MV-4-11 (cell line): ENCODE measurements at regions not wholly inside any gene's neighbourhood (a gene's known extent, or its start where the extent isn't known, plus 50 kb on each side); places are given as distances from the start of the nearest gene placed in this dataset.
"Not testable (repeated sequence)": the region's sequence is repeated elsewhere in the genome, so short reads cannot be mapped to it uniquely, and the experiment has no call there.

ENCODE experiments used
- DNase-seq: peaks from one replicate; lab custom pipeline; 2025; lab: John Stamatoyannopoulos, UW

DNA sequence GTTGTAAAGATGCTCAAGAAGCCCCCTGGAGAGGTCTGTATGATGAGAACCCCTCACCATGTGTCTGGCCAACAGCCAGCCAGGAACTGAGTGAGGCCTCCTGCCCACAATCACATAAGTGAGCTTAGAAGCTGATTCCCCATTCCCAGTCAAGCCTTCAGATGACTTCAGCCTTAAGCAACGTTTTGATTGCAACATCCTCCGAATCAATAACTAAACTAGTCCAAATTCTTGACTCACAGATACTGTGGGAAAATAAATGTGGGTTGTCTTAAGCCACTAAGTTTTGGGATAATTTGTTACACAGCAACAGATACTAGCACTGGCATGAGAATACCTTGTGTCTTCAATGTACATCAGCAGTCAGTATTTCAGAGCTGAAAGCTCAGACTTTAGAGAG lies 54.5 kb upstream of the HS3ST4 start:
- DNase-seq, result no peak

GRCh38 chr16:25636662-25637061 lies 55.1 kb upstream of the HS3ST4 start:
- no peak for DNase-seq

GRCh38 chr16:25635454-25635853 lies 56.3 kb upstream of the HS3ST4 start:
- DNase-seq, result no peak

DNA sequence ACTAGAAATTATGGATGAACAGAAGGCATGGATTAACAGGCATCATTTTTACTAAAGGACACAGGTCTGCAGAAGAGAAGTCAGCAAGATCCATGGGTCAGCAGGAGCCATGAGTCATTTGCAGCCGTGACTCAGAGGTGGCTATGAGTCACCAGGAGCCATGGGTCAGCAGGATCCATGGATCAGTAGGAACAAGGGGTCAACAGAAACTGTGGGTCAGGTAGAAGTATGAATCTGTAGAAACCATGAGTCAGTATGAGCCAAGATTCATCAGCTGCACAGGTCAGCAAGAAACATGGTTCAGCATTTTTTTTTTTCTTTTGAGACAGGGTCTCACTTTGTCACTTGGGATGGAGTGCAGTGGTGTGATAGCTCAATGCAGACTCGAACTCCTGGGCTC lies 58.2 kb upstream of the HS3ST4 start:
- DNase-seq, result no peak

GRCh38 chr16:25628766-25629165 lies 63.0 kb upstream of the HS3ST4 start:
- no peak for DNase-seq

GRCh38 chr16:25627641-25628040 lies 64.1 kb upstream of the HS3ST4 start:
- no peak for DNase-seq

DNA sequence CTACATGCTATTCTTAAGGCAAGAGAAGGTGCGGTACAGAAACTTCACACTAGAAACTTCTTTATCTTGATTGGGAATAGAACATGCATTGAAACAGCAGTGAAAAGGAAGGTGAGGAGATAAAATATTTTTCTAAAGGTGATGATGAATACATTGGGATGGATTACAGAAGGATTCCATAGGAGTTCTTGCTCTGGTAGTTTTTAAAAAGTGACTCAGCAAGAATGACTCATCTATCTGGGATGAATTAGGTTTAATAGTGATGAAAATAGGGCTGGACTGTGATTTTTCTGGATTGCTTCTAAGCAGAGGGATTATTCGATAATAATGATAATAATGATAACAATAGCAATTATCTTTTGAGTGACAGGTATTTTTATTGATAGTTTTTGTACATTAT lies 65.6 kb upstream of the HS3ST4 start:
- no peak for DNase-seq

DNA sequence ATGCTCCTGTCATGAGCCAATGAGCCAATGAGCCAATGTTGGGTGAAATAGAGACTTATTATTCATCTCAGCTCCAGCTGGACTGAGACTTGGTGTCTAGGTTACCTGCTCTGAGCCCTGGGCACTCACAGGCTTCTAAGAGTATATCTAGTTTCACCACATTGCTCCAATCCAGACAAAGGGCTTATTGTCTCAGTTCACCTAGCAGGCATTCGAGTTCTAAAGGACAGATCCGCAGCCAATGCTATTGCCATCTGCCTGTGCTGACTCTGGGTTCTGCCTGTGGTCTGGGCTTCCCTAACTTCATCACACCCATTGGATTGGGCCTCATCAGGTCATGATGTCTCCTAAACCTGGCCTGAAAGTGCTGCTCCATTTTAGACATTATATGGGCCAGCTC lies 66.1 kb upstream of the HS3ST4 start:
- no peak for DNase-seq

DNA sequence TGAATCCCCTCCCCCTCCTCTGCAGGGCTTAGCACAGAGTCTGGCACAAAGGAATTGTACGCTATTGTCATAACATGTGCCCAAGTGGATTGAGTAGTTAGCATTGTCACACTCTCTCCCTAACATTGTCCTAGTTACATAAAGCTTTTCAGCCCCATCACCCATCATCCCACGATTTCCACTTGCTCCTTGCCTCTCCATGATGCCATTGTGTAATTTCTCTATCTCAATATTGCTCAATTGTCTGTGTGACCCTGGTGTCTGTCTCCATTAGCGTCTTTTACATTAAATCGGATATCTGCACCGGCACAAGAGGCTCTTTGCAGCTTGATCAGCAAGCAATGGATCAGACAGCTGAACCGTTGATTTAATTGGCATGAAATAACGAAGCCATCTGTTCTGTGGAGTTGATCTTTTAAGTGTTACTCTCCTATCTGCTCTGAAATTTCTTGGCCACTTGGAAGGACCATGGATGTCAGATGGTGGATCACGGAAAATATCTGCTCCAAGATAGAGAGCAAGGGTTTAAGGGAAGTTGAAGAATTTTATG lies 77.0 kb upstream of the HS3ST4 start:
- DNase-seq, result no peak

DNA sequence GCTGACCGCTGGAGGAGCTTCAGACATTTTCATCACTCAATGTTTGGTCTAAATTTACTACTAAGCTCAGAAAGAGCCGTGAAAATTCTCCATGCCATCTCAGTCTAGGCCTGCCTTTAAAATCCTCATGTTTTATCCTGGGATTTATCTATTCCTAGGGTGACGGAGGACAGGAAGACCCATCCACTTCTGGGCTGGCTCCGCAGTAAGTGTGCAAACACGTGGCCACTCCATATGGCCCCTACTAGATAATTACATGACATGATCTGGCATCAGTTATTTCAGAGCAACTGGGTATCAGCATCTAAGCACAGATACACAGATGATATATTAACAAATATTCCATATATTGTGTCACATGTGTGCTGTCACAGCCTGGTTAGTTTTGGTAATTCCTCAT lies 77.8 kb upstream of the HS3ST4 start:
- DNase-seq, result no peak

DNA sequence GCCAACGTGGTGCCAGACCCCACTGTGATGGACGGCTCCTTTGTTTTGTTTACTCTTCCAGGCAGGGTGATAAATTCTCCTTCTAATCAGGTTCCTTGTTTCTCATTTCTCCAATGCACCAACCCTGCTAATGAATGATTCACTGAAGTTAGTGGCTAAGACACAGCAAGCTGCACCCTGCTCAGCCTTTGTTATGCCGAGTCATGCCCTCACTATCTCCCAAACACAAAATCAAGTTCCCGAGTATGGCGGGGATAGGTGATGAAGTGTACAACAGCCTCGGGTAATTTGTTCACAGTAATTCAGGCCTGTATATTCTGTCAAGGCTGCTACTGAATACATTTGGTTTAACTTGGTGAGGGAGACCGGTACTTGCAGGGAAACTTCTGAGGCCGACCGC lies 83.8 kb upstream of the HS3ST4 start:
- no peak for DNase-seq

- no peak for DNase-seq
Measured at GRCh38 chr16:25606069-25606468, 85.7 kb upstream of the HS3ST4 start.

- no peak for DNase-seq
Measured at GRCh38 chr16:25605381-25605780, 86.4 kb upstream of the HS3ST4 start.

GRCh38 chr16:25601306-25601705 lies 90.5 kb upstream of the HS3ST4 start:
- DNase-seq, result not testable (repeated sequence)

DNA sequence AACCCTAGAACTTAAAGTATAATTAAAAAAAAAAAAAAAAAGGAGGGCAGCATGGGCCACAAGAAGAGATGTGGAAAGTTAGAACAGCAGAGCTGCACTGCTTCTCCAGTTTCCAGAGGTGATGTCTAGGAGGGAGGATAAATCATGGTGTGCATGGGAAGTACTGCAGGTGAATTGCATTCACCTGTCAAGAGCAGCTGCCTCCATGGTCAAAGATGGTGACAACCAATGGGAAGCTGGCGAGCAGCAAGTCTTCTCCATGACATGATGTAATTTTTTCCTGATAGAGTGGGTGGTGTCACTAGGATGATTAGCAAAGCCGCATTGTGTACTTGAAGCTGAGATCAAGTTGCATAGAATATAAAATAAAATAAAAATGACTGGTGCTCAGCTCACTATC lies 95.6 kb upstream of the HS3ST4 start:
- DNase-seq, result no peak

GRCh38 chr16:25593260-25593659 lies 98.5 kb upstream of the HS3ST4 start:
- no peak for DNase-seq

GRCh38 chr16:25587783-25588182 lies 104.0 kb upstream of the HS3ST4 start:
- DNase-seq, result no peak

DNA sequence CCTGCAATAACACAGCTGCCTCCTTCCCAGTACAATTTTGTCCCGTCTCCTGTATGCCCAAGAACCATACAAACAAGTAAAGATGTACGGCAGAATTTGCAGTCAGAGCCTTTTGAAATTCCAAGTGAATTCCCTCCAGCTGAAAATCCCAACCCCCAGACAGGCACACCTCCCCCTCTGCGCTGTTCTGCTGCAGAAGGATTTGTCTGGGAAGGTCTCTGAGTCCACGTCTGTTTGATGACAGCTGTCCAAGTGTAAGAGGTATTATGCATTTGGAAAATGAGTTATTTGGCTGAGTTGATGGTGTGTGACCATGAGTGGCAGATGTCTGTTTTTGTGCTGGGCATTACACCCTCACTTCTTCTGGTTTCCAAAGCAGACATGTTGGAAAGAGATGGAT lies 104.9 kb upstream of the HS3ST4 start:
- no peak for DNase-seq

DNA sequence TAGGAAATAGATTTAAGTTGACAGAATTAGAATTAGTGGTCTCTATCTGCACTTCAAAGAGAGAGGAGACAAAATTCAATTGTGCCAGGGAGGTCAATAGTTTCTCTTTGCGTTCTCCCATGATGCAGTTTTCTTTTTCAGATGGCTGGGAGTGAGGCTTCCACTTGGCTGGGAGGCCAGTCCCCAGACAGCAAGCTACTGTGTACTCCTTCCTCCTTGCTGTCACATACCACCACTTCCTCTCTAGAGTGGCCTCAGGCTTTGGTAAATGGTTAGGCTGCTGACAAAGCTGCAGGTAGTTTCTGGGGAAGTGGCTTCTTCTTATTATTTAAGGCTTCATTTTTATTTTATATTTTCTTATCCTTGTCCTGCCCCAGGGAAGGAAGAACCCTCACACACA lies 106.2 kb upstream of the HS3ST4 start:
- DNase-seq, result peak; percentile 78

DNA sequence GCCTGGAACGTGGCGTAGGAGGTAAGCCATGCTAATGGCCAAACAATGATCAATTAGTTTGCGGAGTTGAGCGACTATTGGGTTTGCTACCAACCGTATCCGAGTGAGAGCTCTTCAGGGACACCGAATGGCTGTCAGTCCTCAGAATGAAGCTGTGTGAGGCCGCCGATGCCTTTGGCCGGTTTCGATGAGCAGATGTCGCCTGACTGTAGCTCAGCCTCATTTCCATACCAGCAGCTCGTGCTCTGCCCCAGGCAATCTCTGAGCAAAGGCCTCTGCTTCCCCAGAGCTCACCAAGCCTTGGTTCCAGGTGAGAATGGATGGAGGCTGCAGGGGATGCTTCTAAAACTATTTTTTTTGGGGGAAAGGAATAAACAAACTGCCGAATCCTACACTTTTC lies 111.7 kb upstream of the HS3ST4 start:
- no peak for DNase-seq

DNA sequence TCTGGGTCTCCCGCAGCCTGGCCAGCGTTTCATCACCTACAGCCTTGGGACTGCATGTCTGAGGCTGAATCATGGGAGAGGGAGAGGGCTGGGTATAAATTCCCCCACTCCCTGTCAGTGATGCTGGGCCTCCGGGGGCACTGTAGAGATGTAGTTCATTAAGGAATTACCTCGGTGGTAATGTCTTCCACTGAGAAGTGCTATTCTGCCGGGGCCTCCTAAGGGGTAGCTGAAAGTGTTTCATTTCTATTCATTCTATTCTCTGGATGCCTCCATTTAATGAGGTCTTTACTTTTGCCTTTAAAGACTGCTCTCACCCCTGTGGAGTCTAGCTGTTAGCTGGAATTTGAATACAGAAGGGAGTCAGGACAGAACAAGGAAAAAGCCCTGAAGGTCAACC lies 116.4 kb upstream of the HS3ST4 start:
- DNase-seq, result no peak

GRCh38 chr16:25571712-25572111 lies 120.0 kb upstream of the HS3ST4 start:
- DNase-seq, result no peak

DNA sequence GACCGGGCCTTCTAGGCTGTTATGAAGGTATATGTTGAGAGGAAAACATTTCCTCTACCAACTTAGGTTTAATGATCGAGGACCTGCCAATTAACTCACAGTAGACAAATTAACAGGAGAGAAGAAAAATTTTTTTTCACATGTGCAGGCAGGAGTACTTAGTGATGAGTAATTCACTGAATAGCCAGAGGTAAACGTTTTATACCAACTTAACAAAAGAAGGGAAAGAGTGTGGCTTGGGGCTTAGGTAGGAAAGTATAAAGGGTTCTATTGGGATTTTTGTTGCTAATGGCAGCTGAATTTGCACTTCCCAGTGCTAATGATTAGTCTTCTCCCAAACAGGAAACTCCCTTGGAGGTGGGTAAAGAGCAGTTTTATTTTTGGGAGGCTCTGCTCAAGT lies 121.6 kb upstream of the HS3ST4 start:
- DNase-seq, result no peak

GRCh38 chr16:25568991-25569390 lies 122.8 kb upstream of the HS3ST4 start:
- no peak for DNase-seq

DNA sequence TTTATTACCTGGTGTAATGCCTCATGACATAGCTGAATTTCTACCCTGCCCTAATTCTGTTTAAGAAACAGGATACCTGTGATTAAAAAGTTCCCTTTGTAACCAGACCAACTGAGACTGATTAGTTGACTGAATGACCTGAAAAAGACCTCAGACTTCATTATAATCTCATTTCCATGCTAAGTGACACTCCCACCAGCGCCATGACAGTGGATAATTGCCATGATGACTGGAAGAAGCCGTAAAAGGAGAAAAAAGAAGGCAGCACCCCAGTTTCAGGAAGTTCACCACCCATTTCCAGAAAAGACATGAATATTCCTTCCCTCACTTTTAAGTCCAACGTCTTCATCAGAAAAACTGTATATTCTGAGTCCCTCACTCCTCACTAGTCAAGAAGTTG lies 125.6 kb upstream of the HS3ST4 start:
- DNase-seq, result no peak
